Tibial nerve (tissue), 4 donors: ENCODE measurements at regions not wholly inside any gene's neighbourhood (a gene's known extent, or its start where the extent isn't known, plus 50 kb on each side); places are given as distances from the start of the nearest gene placed in this dataset.

Experiments used
- DNase-seq, 2 donors: peaks; one replicate each; pipeline ENCODE4 v3.0.0-alpha.2; 2019; ENCODE audit warnings: low spot score in 2 of 2
- H3K27ac ChIP-seq, 4 donors: fragments of 200-600 bp; sonication (generic) in 3 of 4; one replicate each; pipeline ENCODE4 v1.5.1; 2017 to 2019; ENCODE audit warnings: mild to moderate bottlenecking in 1 of 4
- H3K27me3 ChIP-seq, 2 donors: fragments of 200-600 bp; sonication (generic) in 1 of 2; one replicate each; pipeline versions ENCODE4 v1.5.1 to v1.6.0; 2017 to 2019
- H3K36me3 ChIP-seq, 3 donors: fragments of 200-600 bp; sonication (generic); one replicate each; pipeline ENCODE4 v1.5.1; 2018 to 2019
- H3K4me1 ChIP-seq, 4 donors: fragments of 200-600 bp; sonication (generic) in 3 of 4; one replicate each; pipeline ENCODE4 v1.5.1; 2017 to 2019
- H3K4me3 ChIP-seq, 4 donors: fragments of 200-600 bp; sonication (generic) in 3 of 4; one replicate each; pipeline ENCODE4 v1.5.1; 2017 to 2019; ENCODE audit warnings: mild to moderate bottlenecking in 1 of 4, moderate library complexity in 1 of 4
- H3K9me3 ChIP-seq, 4 donors: fragments of 200-600 bp; sonication (generic) in 3 of 4; one replicate each; pipeline ENCODE4 v1.5.1; 2017 to 2019
- CTCF ChIP-seq, 5 experiments: fragments of 200-600 bp in 3 of 5; fragments of 450-650 bp in 2 of 5; sonication (generic) in 3 of 5; IDR thresholded peaks; one replicate each; pipeline ENCODE4 v1.5.1; 2016 to 2019; ENCODE audit warnings: antibody characterized with exemption in 5 of 5, mild to moderate bottlenecking in 3 of 5, moderate library complexity in 2 of 5
- EP300 ChIP-seq, 2 donors: sonication (generic); formaldehyde crosslinking; IDR thresholded peaks; one replicate each; pipeline ENCODE4 v1.6.1; 2017; ENCODE audit warnings: antibody characterized with exemption in 2 of 2, mild to moderate bottlenecking in 1 of 2
- POLR2A ChIP-seq, 2 donors: fragments of 450-650 bp; IDR thresholded peaks; one replicate each; pipeline ENCODE4 v1.6.1; 2017; ENCODE audit warnings: antibody characterized with exemption in 2 of 2, mild to moderate bottlenecking in 2 of 2, moderate library complexity in 2 of 2
- WGBS, 2 donors: methylation state at CpG; one replicate each; pipeline ENCODE4 v1.1.5; 2018; 5-methylcytosine and 5-hydroxymethylcytosine counted together

DNA sequence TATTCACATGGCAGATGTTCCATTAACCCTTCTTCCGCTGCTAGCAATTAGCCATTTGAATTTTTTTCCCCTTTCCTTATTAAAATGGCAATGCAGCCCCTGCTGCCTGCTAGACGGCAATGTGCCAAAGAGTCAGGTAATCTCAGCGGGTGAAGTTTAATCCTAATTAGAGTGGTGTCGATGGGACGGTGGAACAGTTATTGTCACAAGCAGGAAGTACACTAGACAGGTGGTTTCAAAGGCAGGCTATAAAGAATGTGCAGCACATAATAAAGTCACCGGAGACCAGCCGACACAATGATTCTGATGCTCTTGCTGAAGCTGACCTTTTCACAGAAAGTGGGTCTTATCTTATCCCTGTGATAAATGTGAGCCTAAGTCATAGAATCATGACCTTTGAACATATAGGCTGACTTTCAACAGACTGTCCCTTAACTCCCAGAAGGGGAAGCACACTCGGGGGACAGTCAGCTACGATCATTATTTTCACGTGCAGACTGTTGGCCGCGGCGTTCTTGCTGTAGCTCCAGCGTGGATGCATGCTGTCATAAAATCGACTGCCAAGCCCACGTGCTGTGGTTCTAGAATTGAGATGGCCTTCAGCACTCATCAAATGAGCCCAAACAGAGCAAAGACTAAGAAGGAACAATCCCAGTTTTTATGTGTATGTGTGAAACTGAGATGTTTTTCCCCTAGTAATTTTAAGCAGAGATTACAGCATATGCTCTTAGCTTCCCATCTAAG lies 926.2 kb upstream of the SOX11 start:
- no peaks in the 10 kb centered on the region for H3K9me3 ChIP-seq
- no peaks in the 10 kb centered on the region for H3K36me3 ChIP-seq
- DNase-seq = no peak
- WGBS, 2 donors = 68 to 77% methylated on average over 16 of the region's 16 CpGs
- TF ChIP-seq POLR2A (IDR thresholded peaks at IDR 0.05) = no peak
- no peak for TF ChIP-seq EP300 (IDR thresholded peaks at IDR 0.05)
- no peak for TF ChIP-seq CTCF (IDR thresholded peaks at IDR 0.05)
- H3K27me3 ChIP-seq = no peaks in the 10 kb centered on the region
- H3K4me3 ChIP-seq = no peak overlapping the region
- H3K27ac ChIP-seq = no peak overlapping the region
- no peaks in the 10 kb centered on the region for H3K4me1 ChIP-seq

- H3K4me1 ChIP-seq = no peaks in the 10 kb centered on the region
- TF ChIP-seq EP300 (IDR thresholded peaks at IDR 0.05) (no peak), POLR2A (IDR thresholded peaks at IDR 0.05) (no peak), CTCF (IDR thresholded peaks at IDR 0.05) (no peak)
- WGBS, 2 donors = 91 to 94% methylated on average over 2 of the region's 2 CpGs
- no peak overlapping the region for H3K4me3 ChIP-seq
- H3K27me3 ChIP-seq = no peaks in the 10 kb centered on the region
- peaks cover 0 to 6% (median 0%) of the 10 kb centered on the region in 4 donors for H3K9me3 ChIP-seq
- no peaks in the 10 kb centered on the region for H3K36me3 ChIP-seq
- H3K27ac ChIP-seq = no peak overlapping the region
- no peak for DNase-seq
Observed at GRCh38 chr2:4775668-4776067, 916.5 kb upstream of the SOX11 start.

DNA sequence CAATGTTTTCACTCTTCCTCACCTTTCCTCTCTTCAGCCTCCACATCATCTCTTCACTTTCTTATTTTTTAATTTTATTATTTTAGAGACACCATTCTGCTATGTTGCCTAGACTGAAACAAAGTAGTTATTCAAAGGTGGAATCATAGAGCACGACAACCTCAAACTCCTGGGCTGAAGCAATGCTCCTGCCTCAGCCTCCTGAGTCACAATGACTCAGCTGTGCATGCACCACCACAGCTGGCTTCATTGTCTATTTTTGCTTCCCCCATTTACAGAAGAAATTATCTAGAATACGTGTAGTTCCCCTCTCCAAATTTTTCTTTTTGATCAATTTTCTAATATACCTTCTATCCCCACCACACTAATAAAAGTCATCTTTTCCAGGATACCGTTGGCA lies 911.5 kb upstream of the SOX11 start:
- no peak overlapping the region for H3K4me3 ChIP-seq
- peaks cover 0 to 8% (median 0%) of the 10 kb centered on the region in 4 donors for H3K9me3 ChIP-seq
- H3K27me3 ChIP-seq = no peaks in the 10 kb centered on the region
- no peak for TF ChIP-seq POLR2A (IDR thresholded peaks at IDR 0.05)
- no peak for TF ChIP-seq CTCF (IDR thresholded peaks at IDR 0.05)
- TF ChIP-seq EP300 (IDR thresholded peaks at IDR 0.05) = no peak
- WGBS, 2 donors = 64 to 78% methylated on average over 3 of the region's 3 CpGs
- H3K4me1 ChIP-seq = no peaks in the 10 kb centered on the region
- no peak overlapping the region for H3K27ac ChIP-seq
- no peak for DNase-seq
- H3K36me3 ChIP-seq = no peaks in the 10 kb centered on the region

DNA sequence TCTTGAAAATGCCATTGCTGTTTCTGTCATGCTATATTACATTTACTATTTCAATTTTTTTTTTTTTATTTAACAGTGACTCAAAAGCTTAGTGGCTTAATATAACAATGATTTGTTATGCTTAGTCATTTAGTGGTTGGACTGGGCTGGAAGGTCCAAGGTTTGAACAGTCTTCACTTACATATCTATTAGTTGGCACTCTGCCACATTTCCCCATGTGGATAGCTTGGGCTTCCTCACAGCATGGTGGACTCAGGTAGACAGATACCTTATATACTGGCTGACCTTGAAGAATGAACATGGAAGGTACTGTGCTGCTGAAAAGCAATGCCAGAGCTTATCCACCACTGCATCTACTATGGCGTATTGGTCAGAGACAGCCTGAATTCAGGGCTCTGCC lies 909.5 kb upstream of the SOX11 start:
- no peak overlapping the region for H3K4me3 ChIP-seq
- no peaks in the 10 kb centered on the region for H3K27me3 ChIP-seq
- TF ChIP-seq POLR2A (IDR thresholded peaks at IDR 0.05) (no peak), CTCF (IDR thresholded peaks at IDR 0.05) (no peak), EP300 (IDR thresholded peaks at IDR 0.05) (no peak)
- DNase-seq = no peak
- no peaks in the 10 kb centered on the region for H3K36me3 ChIP-seq
- 94 to 100% methylated on average over 1 of the region's 1 CpG for WGBS, 2 donors
- H3K9me3 ChIP-seq = peaks cover 0 to 8% (median 0%) of the 10 kb centered on the region in 4 donors
- H3K4me1 ChIP-seq = no peaks in the 10 kb centered on the region
- H3K27ac ChIP-seq = no peak overlapping the region

GRCh38 chr2:4791488-4791887 lies 900.7 kb upstream of the SOX11 start:
- H3K9me3 ChIP-seq = peaks cover 0 to 4% (median 0%) of the 10 kb centered on the region in 4 donors
- H3K27me3 ChIP-seq = no peaks in the 10 kb centered on the region
- H3K4me1 ChIP-seq = no peaks in the 10 kb centered on the region
- H3K4me3 ChIP-seq = no peak overlapping the region
- no peak for DNase-seq
- 39 to 42% methylated on average over 3 of the region's 3 CpGs for WGBS, 2 donors
- no peak for TF ChIP-seq EP300 (IDR thresholded peaks at IDR 0.05)
- TF ChIP-seq POLR2A (IDR thresholded peaks at IDR 0.05) = no peak
- no peak for TF ChIP-seq CTCF (IDR thresholded peaks at IDR 0.05)
- no peaks in the 10 kb centered on the region for H3K36me3 ChIP-seq
- H3K27ac ChIP-seq = no peak overlapping the region
